T-helper 17 cell (primary cell): ENCODE measurements at regions not wholly inside any gene's neighbourhood (a gene's known extent, or its start where the extent isn't known, plus 50 kb on each side); places are given as distances from the start of the nearest gene placed in this dataset.

Experiments used
- ATAC-seq: fragments of 150-1000 bp; cut with Tn5 transposase; 2 replicates; pipeline ENCODE4 v1.10.0; 2021; ENCODE audit warnings: mild to moderate bottlenecking, moderate library complexity
- DNase-seq, 3 donors: peaks; one replicate each; pipeline versions ENCODE4 v3.0.0 to v3.0.0-alpha.2; 2020 to 2021
- H3K9me3 ChIP-seq: one replicate; pipeline ENCODE4 v1.7.0; 2013; ENCODE audit warnings: low read length, mild to moderate bottlenecking; ENCODE audit not compliant: control insufficient read depth, poor library complexity, severe bottlenecking
- H3K27ac Mint-ChIP-seq: one replicate; pipeline ENCODE4 v1.8.0; 2022; ENCODE audit warnings: mild to moderate bottlenecking, moderate library complexity, mixed read lengths
- H3K27me3 Mint-ChIP-seq: one replicate; pipeline ENCODE4 v1.8.0; 2022; ENCODE audit warnings: mixed read lengths
- H3K36me3 Mint-ChIP-seq: one replicate; pipeline ENCODE4 v1.8.0; 2022; ENCODE audit warnings: low read depth, mixed read lengths
- H3K4me1 Mint-ChIP-seq: one replicate; pipeline ENCODE4 v1.8.0; 2022; ENCODE audit warnings: mild to moderate bottlenecking, mixed read lengths
- H3K4me3 Mint-ChIP-seq: one replicate; pipeline ENCODE4 v1.8.0; 2022; ENCODE audit warnings: mild to moderate bottlenecking, moderate library complexity, mixed read lengths

DNA sequence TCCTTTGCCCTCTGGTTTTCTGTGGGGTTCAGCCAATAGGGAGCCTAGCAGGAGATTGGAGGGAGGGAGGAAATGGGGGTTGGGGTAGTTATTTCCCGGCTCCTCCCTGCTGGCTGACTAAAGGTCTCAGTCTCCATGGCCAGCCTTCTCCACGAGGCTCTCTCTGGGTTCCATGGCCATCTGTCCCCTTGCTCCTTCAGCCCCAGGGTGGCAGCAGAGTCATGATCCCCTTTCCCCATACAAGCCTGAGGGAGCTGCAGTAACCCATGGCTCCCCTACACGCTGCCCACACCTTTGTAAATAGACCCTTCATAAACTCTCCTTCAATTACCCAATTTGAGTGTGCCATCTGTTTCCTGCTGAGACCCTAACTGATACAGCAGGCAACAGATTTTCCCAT is 176.1 kb upstream of the CSF3R start:
- H3K27me3 Mint-ChIP-seq: peaks cover 90% of the 10 kb centered on the region
- DNase-seq: no peak
- H3K4me1 Mint-ChIP-seq: peaks cover 2% of the 10 kb centered on the region
- no peak for ATAC-seq
- H3K27ac Mint-ChIP-seq: no peak overlapping the region
- no peak overlapping the region for H3K4me3 Mint-ChIP-seq
- H3K36me3 Mint-ChIP-seq: peaks cover 4% of the 10 kb centered on the region
- H3K9me3 ChIP-seq: no peaks in the 10 kb centered on the region

DNA sequence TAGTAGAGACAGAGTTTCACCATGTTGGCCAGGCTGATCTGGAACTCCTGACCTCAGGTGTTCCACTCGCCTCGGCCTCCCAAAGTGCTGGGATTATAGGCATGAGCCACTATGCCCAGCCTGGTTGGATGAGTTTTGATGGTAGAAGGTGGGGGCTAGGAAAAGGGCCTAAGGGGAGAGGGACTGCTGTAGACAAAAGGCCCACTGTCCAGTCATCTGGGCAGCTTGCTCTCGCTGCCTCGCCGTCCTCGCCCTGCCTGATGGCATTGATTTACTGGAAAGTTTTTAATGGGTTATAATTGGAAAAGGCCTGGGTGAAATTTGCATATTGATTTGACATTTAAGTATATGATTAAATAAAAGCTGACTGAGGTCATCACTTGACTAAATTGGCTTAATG is 175.1 kb upstream of the CSF3R start:
- Mint-ChIP-seq H3K4me3 (no peak overlapping the region), H3K27me3 (peaks cover 92% of the 10 kb centered on the region), H3K27ac (no peak overlapping the region), H3K36me3 (peaks cover 7% of the 10 kb centered on the region), H3K4me1 (peaks cover 2% of the 10 kb centered on the region)
- ATAC-seq: no peak
- DNase-seq: no peak
- H3K9me3 ChIP-seq: no peaks in the 10 kb centered on the region

DNA sequence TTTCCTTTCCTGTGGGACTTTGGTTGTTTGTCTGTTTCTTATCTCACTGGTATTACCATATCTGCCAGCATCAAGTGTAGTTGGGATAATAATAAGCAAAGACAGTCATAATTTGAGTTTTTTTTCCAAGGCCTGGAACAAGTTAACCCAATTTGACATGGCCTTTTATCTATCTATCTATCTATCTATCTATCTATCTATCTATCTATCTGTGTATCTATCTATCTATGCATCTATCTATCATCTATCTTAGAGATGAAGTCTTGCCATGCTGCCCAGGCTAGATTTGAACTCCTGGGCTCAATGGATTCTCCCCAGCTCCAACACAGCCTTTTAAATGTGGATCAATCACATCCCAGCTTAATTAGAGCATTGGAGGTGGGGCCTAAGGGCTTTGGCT is 174.1 kb upstream of the CSF3R start:
- no peak for ATAC-seq
- H3K27ac Mint-ChIP-seq: no peak overlapping the region
- H3K36me3 Mint-ChIP-seq: peaks cover 10% of the 10 kb centered on the region
- H3K9me3 ChIP-seq: no peaks in the 10 kb centered on the region
- no peak overlapping the region for H3K4me3 Mint-ChIP-seq
- DNase-seq: no peak
- H3K4me1 Mint-ChIP-seq: peaks cover 2% of the 10 kb centered on the region
- H3K27me3 Mint-ChIP-seq: peaks cover 93% of the 10 kb centered on the region

DNA sequence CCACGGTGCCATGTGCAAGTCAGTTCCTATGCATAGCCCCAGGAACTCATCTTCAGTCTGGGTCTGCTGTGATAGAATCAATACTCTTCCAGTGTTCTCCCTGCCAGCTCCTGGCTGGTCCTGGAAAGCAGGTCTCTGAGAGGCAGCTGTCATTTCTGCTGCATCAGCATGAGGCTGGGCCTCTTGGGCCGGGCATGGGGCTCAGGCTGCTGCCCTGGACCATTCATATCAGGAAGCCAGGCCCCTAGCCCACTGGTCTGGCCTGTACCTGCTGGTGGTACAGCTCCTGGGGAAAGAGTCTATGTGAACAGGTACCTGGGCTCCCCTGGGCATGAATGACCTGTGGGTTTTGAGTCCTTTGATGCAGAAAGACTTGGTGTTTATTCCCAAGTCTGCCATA is 173.6 kb upstream of the CSF3R start:
- no peaks in the 10 kb centered on the region for H3K9me3 ChIP-seq
- H3K27me3 Mint-ChIP-seq: peaks cover 94% of the 10 kb centered on the region
- H3K4me3 Mint-ChIP-seq: no peak overlapping the region
- ATAC-seq (no peak), DNase-seq (no peak)
- H3K36me3 Mint-ChIP-seq: peaks cover 10% of the 10 kb centered on the region
- H3K27ac Mint-ChIP-seq: no peak overlapping the region
- H3K4me1 Mint-ChIP-seq: peaks cover 2% of the 10 kb centered on the region

DNA sequence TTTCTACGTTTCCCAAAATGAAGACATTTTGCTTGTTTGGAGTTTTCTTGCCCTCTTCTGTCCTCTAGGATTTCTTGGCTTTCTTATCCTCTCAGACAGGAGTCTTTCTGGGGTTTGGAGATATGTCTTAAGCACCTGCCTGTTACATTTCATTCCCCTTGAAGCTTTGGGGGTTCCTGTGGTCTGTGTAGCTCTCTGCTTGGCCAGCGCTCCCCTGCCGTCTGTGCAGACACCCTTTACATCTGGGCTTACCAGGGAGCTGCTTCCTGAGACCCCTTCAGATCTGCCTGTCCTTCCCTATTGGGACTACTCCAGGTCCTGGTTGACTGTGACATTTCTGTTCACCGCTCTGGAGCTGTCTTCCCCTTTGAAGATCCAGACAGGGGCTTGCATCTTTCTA is 171.9 kb upstream of the CSF3R start:
- Mint-ChIP-seq H3K36me3 (peaks cover 7% of the 10 kb centered on the region), H3K4me3 (no peak overlapping the region), H3K27ac (no peak overlapping the region), H3K4me1 (peaks cover 9% of the 10 kb centered on the region), H3K27me3 (peaks cover 97% of the 10 kb centered on the region)
- DNase-seq: no peak
- H3K9me3 ChIP-seq: no peaks in the 10 kb centered on the region
- no peak for ATAC-seq

DNA sequence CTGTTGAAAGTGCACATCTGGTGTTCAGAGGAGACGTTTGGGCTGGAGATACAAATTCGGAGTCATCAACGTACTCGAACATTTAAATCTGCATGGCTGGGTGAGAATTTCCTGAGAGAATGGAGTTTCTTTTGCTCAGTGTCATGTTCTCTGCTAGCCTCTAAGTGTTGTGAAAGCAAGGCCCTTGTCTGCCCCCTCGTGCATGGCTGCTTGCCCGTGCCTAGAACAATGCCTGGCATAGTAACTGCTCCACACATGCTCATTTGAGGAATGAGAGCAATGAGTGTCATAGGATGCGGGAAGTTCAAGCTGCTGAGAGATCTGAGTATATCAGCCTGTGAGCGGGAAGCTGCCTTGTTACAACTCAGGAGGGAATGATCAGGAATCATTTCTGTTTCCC is 171.1 kb upstream of the CSF3R start:
- peaks cover 9% of the 10 kb centered on the region for H3K4me1 Mint-ChIP-seq
- no peaks in the 10 kb centered on the region for H3K9me3 ChIP-seq
- no peak overlapping the region for H3K4me3 Mint-ChIP-seq
- no peak overlapping the region for H3K27ac Mint-ChIP-seq
- H3K27me3 Mint-ChIP-seq: peaks cover 95% of the 10 kb centered on the region
- ATAC-seq (no peak), DNase-seq (no peak)
- H3K36me3 Mint-ChIP-seq: peaks cover 7% of the 10 kb centered on the region

DNA sequence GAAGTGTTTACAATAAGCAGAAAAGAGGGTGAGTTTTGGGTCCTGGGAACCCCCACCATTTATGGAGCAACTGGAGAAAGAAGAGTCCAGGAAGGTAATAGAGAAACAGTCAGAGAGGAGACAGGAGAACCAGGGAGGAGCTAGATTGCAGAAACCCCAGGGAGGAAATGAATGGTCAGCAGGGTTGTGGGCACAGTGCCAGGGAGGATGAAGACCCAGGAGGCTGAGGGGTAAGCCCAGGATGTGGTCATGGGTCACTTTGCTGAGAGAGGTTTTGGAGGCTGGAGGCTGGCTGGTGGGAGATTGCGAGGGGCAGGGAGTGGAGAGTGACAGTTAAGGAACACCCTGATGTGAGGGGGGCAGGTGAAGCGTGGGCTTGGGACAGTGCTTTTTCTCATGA is 169.9 kb upstream of the CSF3R start:
- no peak for DNase-seq
- no peak for ATAC-seq
- no peaks in the 10 kb centered on the region for H3K9me3 ChIP-seq
- Mint-ChIP-seq H3K4me3 (no peak overlapping the region), H3K4me1 (peaks cover 9% of the 10 kb centered on the region), H3K27ac (no peak overlapping the region), H3K36me3 (peaks cover 7% of the 10 kb centered on the region), H3K27me3 (peaks cover 93% of the 10 kb centered on the region)

DNA sequence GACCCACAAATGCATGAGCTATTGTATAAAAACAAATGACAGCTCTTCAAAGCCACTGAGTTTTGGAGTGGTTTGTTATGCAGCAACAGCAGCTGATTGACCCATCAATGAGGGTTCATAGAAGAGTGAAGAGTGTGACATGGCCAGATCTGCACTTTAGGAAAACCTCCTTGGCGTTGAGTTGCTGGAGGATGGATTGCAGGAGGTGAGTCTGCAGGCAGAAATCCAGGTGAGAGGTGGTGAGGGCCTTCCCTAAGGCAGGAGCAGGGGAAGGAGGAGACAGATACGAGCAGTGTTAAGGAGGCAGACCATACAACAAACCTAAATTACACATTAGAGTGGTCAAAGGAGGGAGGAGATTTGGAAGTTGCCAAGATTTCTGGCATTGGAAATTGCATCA is 169.3 kb upstream of the CSF3R start:
- ATAC-seq (no peak), DNase-seq (no peak)
- Mint-ChIP-seq H3K36me3 (peaks cover 7% of the 10 kb centered on the region), H3K27ac (no peak overlapping the region), H3K4me3 (no peak overlapping the region), H3K27me3 (peaks cover 93% of the 10 kb centered on the region), H3K4me1 (peaks cover 7% of the 10 kb centered on the region)
- H3K9me3 ChIP-seq: no peaks in the 10 kb centered on the region

DNA sequence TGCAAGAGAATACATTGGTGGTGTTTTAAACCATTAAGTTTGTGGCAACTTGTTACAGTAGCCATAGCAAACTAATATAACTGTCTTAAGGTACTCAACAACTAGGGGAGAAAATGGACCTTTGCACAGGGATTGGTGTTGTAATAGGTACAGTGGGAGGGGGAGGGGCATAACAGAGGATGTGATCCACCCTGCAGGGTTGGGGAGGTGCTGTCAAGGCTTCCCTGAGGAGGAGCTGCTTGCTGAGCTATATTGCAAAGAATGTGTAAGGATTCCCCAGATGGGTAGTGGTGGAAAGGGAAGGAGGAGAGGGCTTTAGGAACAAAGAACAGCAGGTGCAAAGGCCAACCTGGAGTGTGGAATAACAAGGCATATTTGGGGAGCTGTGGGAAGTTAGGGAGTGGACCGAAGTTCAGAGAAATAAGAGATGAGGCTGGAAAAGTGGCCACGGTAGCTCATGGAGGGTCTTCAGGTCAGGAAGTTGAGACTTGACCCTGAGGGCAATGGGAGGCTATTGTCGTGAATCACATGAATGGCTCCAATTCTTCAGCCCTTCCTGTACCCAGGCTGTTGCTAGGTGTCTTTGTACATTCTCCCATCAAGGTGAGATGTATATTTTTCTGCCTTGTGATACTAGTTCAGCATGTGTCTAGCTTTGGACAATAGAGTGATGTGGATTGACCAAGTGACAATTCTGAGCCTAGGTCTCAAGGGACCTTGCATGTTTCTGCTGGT is 168.6 kb upstream of the CSF3R start:
- H3K4me1 Mint-ChIP-seq: peaks cover 7% of the 10 kb centered on the region

DNA sequence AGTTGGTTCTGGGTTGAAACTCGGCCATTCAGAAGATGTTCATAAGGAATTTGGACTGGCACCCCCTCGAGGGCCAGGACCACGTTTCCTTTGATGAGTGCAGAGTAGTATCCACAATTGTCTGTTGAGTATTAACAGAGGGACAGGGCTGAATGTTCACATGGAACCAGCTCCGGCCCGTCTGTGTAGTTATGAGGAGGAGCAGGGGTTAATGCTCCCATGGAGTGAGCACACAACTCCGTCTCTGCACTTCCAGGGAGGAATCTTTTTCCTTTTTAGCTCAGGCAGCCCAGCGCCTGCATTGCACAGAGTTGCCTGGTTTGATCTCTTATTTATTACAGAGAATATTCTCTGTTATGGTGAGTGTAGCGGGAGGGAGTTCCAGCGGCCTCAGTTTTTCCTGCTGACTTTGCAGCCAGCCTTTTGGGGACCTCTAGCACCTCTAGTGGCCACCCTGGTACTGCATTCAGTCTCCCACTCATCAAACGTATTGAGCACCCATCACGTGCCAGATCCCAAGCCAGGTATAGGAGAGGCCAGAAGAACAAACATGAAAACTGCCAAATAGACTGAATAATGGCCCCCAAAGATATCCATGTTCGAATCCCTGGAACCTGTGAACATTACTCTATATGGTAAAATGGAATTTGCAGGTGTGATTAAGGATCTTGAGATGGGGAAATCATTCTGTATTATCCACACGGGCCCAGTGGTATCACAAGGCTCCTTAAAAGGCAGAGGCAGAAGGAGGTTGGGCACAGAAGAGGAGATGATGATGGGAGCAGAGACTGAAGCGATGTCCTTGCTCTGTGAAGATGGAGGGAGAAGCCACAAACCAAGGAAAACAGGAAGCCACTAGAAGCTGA is 167.7 kb upstream of the CSF3R start:
- H3K27ac Mint-ChIP-seq: no peak overlapping the region
- ATAC-seq (peak; percentile 67), DNase-seq (peak; percentile 30 to 54 (median 34))
- H3K36me3 Mint-ChIP-seq: peaks cover 7% of the 10 kb centered on the region
- H3K4me3 Mint-ChIP-seq: no peak overlapping the region
- H3K9me3 ChIP-seq: no peaks in the 10 kb centered on the region
- H3K27me3 Mint-ChIP-seq: peaks cover 93% of the 10 kb centered on the region
- H3K4me1 Mint-ChIP-seq: peaks cover 7% of the 10 kb centered on the region

More for the DNA sequence above, 168.6 kb upstream of the CSF3R start:
- no peak overlapping the region for H3K4me3 Mint-ChIP-seq
- H3K9me3 ChIP-seq: no peaks in the 10 kb centered on the region
- no peak overlapping the region for H3K27ac Mint-ChIP-seq
- no peak for ATAC-seq
- no peak for DNase-seq
- H3K36me3 Mint-ChIP-seq: peaks cover 7% of the 10 kb centered on the region
- peaks cover 93% of the 10 kb centered on the region for H3K27me3 Mint-ChIP-seq

DNA sequence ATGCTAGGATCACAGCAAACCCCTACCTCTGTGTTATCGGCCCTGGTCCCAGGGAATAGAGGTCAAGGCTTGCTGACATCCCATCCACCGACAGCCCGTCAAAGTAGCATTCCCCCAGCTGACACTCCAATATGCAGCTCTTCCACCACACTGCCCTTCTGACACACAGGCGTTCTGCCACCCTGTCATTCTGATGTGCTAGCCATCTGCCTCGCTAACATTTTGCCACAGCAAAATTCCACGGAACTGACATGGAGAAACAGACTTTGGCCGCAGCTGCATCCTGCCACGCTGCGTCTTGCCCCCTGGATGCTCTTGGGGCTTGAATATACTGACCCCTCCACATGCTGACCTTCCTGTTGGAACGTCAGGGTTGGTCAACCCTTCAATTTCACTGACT is 163.2 kb upstream of the CSF3R start:
- H3K27ac Mint-ChIP-seq: no peak overlapping the region
- peaks cover 2% of the 10 kb centered on the region for H3K36me3 Mint-ChIP-seq
- no peaks in the 10 kb centered on the region for H3K9me3 ChIP-seq
- peaks cover 7% of the 10 kb centered on the region for H3K4me1 Mint-ChIP-seq
- no peak overlapping the region for H3K4me3 Mint-ChIP-seq
- no peak for ATAC-seq
- H3K27me3 Mint-ChIP-seq: peaks cover 72% of the 10 kb centered on the region
- no peak for DNase-seq

DNA sequence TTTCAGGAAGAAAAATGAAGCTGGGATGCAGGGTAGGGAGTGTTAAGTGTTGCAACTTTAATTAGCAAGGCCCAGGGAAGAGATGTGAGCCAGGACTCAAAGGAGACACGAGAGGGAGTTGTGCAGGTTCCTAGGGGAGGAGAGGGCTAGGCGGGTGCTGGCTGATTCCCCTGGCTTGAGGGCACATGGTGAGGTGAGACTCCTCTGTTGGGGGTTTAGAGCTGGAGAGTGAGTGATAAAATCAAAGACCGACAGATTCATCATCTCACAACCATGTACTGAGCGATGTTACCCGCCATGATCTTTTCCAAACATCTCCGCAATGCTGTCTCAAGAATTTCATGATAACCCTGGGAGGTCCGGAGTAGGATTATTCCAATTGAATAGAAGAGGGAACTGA is 161.8 kb upstream of the CSF3R start:
- no peaks in the 10 kb centered on the region for H3K9me3 ChIP-seq
- ATAC-seq: no peak
- Mint-ChIP-seq H3K4me1 (no peaks in the 10 kb centered on the region), H3K36me3 (peaks cover 4% of the 10 kb centered on the region), H3K27ac (no peak overlapping the region), H3K4me3 (no peak overlapping the region), H3K27me3 (peaks cover 71% of the 10 kb centered on the region)
- no peak for DNase-seq

DNA sequence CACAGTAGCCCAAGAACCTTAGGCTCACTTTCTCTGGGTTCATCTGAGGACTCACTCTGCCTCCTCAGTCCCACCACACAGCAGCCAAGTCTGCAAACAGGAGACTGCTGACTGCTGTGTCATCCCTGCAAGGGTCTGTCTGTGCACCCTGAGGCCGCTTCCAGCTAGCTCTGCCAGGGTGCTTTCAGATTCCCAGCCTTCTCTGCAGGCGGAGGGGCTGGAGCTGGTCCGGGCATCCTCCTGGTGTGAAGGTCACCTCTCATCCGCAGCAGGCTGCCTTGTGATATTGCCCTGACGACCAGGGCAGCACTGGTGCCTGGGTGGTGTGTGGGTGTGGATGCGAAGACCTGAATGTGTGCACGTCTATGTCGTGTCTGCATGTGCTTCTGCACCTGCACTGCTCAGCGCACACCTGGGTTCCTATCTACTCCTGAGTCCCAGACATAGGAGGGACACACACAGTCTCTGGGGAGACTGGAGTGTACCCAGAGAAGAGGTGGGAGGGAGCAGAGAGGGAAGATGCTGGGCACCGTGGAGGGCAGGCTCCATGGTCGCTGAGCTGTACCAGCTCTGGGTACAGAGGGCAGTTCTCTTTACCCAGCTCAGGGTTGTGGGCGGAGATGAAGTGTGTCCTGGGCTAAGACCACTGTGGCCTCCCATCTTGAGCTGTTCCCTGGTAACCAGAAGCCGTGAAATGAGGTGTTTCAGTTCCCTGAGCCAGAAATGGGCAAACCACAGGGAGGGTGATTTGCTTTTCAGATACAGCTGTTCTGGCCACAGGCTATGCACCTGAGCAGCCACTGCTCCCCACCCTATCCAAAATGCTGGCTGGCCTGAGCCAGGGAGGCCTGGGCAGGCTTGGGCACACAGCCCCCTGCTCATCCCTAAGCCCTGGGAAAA is 160.9 kb upstream of the CSF3R start:
- no peaks in the 10 kb centered on the region for H3K9me3 ChIP-seq
- no peak for ATAC-seq
- DNase-seq: no peak
- Mint-ChIP-seq H3K36me3 (peaks cover 4% of the 10 kb centered on the region), H3K4me3 (no peak overlapping the region), H3K4me1 (no peaks in the 10 kb centered on the region), H3K27me3 (peaks cover 75% of the 10 kb centered on the region), H3K27ac (no peak overlapping the region)
